Neural cell (in vitro differentiated cells): ENCODE measurements at regions not wholly inside any gene's neighbourhood (a gene's known extent, or its start where the extent isn't known, plus 50 kb on each side); places are given as distances from the start of the nearest gene placed in this dataset.
"Not testable (repeated sequence)": the region's sequence is repeated elsewhere in the genome, so short reads cannot be mapped to it uniquely, and the experiment has no call there.

Source experiments
- H2AFZ ChIP-seq: fragments of 200-600, 300-800 bp; sonication (generic), shearing (Covaris generic); 2 replicates; pipeline ENCODE4 v1.6.0; 2014; ENCODE audit warnings: low read depth, mild to moderate bottlenecking, antibody characterized with exemption, low read length, moderate library complexity
- H3F3A ChIP-seq: fragments of 200-600 bp; shearing (Covaris generic); 2 replicates; pipeline ENCODE4 v1.6.1; 2016; ENCODE audit warnings: mild to moderate bottlenecking, moderate library complexity, mixed read lengths, antibody characterized with exemption, low read length; ENCODE audit not compliant: insufficient read depth, poor library complexity, severe bottlenecking
- H3K27ac ChIP-seq: fragments of 200-600, 300-800 bp; sonication (generic), shearing (Covaris generic); 2 replicates; pipeline ENCODE4 v1.5.1; 2014; ENCODE audit warnings: mild to moderate bottlenecking, low read length, moderate library complexity
- H3K27me3 ChIP-seq: fragments of 300-800, 200-600 bp; sonication (generic), shearing (Covaris generic); 2 replicates; pipeline ENCODE4 v1.6.0; 2014; ENCODE audit warnings: mild to moderate bottlenecking, low read depth, low read length, moderate library complexity; ENCODE audit not compliant: insufficient read depth
- H3K36me3 ChIP-seq: fragments of 300-800, 200-600 bp; sonication (generic), shearing (Covaris generic); 2 replicates; pipeline ENCODE4 v1.5.1; 2014; ENCODE audit warnings: mild to moderate bottlenecking, antibody characterized with exemption, low read length, moderate library complexity; ENCODE audit not compliant: insufficient read depth
- H3K4me2 ChIP-seq: fragments of 300-800, 200-600 bp; sonication (generic), shearing (Covaris generic); 2 replicates; pipeline ENCODE4 v1.6.0; 2014; ENCODE audit warnings: mild to moderate bottlenecking, low read length
- H3K4me3 ChIP-seq: fragments of 300-800, 200-600 bp; sonication (generic), shearing (Covaris generic); 2 replicates; pipeline ENCODE4 v1.5.1; 2014; ENCODE audit warnings: mild to moderate bottlenecking, low read length, moderate library complexity
- H3K79me2 ChIP-seq: fragments of 200-600 bp; shearing (Covaris generic); replicated peaks from 2 replicates; pipeline ENCODE4 v1.6.0; 2014; ENCODE audit warnings: mild to moderate bottlenecking, low read length, moderate library complexity; ENCODE audit not compliant: insufficient read depth
- H3K9ac ChIP-seq: fragments of 300-800, 200-600 bp; sonication (generic), shearing (Covaris generic); 2 replicates; pipeline ENCODE4 v1.6.1; 2016; ENCODE audit warnings: mild to moderate bottlenecking, low read length, mixed read lengths
- H3K9me2 ChIP-seq: fragments of 200-600 bp; shearing (Covaris generic); 2 replicates; pipeline ENCODE4 v1.6.1; 2016; ENCODE audit warnings: mild to moderate bottlenecking, low read length, mixed read lengths; ENCODE audit not compliant: insufficient read depth
- H3K9me3 ChIP-seq: fragments of 200-600, 300-800 bp; sonication (generic), shearing (Covaris generic); 2 replicates; pipeline ENCODE4 v1.6.1; 2016; ENCODE audit warnings: mild to moderate bottlenecking, mixed run types, low read length, moderate library complexity, mixed read lengths
- H4K20me1 ChIP-seq: fragments of 200-600 bp; shearing (Covaris generic); 2 replicates; pipeline ENCODE4 v1.6.1; 2016; ENCODE audit warnings: mild to moderate bottlenecking, mixed run types; ENCODE audit not compliant: insufficient read depth
- EP300 ChIP-seq: fragments of 450-650 bp; conservative IDR thresholded peaks from 2 replicates; pipeline ENCODE4 v1.6.1; 2014; ENCODE audit warnings: antibody characterized with exemption, mild to moderate bottlenecking, moderate library complexity; ENCODE audit not compliant: poor library complexity, severe bottlenecking
- EZH2 ChIP-seq: fragments of 200-600, 300-800 bp; shearing (Covaris generic), sonication (generic); IDR thresholded peaks from 2 replicates; pipeline ENCODE4 v1.6.1; 2014; ENCODE audit warnings: antibody characterized with exemption, low read length, borderline replicate concordance, mild to moderate bottlenecking; ENCODE audit not compliant: insufficient read depth, poor library complexity, severe bottlenecking
- MXI1 ChIP-seq: fragments of 450-650 bp; conservative IDR thresholded peaks from 2 replicates; pipeline ENCODE4 v1.6.1; 2014; ENCODE audit warnings: antibody characterized with exemption, mild to moderate bottlenecking; ENCODE audit not compliant: poor library complexity, severe bottlenecking
- POLR2AphosphoS5 ChIP-seq: IDR thresholded peaks from 2 replicates; pipeline ENCODE4 v1.6.1; 2012
- RAD21 ChIP-seq: fragments of 450-650 bp; conservative IDR thresholded peaks from 2 replicates; pipeline ENCODE4 v1.6.1; 2014; ENCODE audit warnings: antibody characterized with exemption, mild to moderate bottlenecking, moderate library complexity
- REST ChIP-seq: IDR thresholded peaks from 2 replicates; pipeline ENCODE4 v1.6.1; 2012; ENCODE audit warnings: borderline replicate concordance
- SMC3 ChIP-seq: fragments of 450-650 bp; conservative IDR thresholded peaks from 2 replicates; pipeline ENCODE4 v1.6.1; 2014; ENCODE audit warnings: antibody characterized with exemption, mild to moderate bottlenecking, moderate library complexity; ENCODE audit not compliant: poor library complexity
- TAF1 ChIP-seq: IDR thresholded peaks from 2 replicates; pipeline ENCODE4 v1.6.1; 2012; ENCODE audit warnings: low read depth
- TF ChIP-seq, protein P1 (sequence below): fragments of 450-650 bp; IDR thresholded peaks from 2 replicates; pipeline ENCODE4 v1.5.1; 2014; ENCODE audit warnings: antibody characterized with exemption, mild to moderate bottlenecking, moderate library complexity; ENCODE audit not compliant: poor library complexity, severe bottlenecking

DNA sequence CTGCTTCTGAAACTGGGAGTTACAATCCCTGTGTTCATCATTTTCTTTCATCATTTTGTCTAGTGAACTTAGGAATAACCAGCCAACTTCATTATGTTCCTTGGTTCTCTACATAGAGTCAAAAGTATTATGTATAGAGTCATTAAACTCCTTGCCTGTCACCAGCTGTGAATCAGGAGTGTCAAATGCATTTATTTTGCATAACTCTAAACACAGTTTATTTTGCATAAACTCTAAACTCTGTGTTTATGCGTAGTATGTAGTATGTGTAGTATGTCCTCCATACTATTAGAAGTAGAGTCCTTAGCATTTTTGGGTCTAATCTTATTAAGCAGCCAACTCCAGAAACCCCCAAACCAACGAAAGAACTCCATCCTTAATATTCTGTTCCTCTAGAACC lies 164.4 kb downstream of the EVA1A start:
- no peak overlapping the region for H3K4me2 ChIP-seq
- H3K36me3 ChIP-seq, result no peaks in the 10 kb centered on the region
- no peaks in the 10 kb centered on the region for H3K27me3 ChIP-seq
- no peak overlapping the region for H3K4me3 ChIP-seq
- H3K9me2 ChIP-seq, result no peaks in the 10 kb centered on the region
- TF ChIP-seq, protein P1, sequence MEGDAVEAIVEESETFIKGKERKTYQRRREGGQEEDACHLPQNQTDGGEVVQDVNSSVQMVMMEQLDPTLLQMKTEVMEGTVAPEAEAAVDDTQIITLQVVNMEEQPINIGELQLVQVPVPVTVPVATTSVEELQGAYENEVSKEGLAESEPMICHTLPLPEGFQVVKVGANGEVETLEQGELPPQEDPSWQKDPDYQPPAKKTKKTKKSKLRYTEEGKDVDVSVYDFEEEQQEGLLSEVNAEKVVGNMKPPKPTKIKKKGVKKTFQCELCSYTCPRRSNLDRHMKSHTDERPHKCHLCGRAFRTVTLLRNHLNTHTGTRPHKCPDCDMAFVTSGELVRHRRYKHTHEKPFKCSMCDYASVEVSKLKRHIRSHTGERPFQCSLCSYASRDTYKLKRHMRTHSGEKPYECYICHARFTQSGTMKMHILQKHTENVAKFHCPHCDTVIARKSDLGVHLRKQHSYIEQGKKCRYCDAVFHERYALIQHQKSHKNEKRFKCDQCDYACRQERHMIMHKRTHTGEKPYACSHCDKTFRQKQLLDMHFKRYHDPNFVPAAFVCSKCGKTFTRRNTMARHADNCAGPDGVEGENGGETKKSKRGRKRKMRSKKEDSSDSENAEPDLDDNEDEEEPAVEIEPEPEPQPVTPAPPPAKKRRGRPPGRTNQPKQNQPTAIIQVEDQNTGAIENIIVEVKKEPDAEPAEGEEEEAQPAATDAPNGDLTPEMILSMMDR, result no peak
- no peak for TF ChIP-seq EP300
- TF ChIP-seq EZH2, result no peak
- TF ChIP-seq MXI1, result no peak
- no peak for TF ChIP-seq RAD21
- no peak for TF ChIP-seq TAF1
- no peak for TF ChIP-seq POLR2AphosphoS5
- TF ChIP-seq SMC3, result no peak
- no peak for TF ChIP-seq REST
- H3F3A ChIP-seq, result no peaks in the 10 kb centered on the region
- no peak overlapping the region for H2AFZ ChIP-seq
- no peaks in the 10 kb centered on the region for H4K20me1 ChIP-seq
- no peaks in the 10 kb centered on the region for H3K79me2 ChIP-seq
- H3K27ac ChIP-seq, result no peak overlapping the region
- H3K9ac ChIP-seq, result no peak overlapping the region
- no peaks in the 10 kb centered on the region for H3K9me3 ChIP-seq

GRCh38 chr2:75394764-75395163 lies 166.0 kb downstream of the EVA1A start:
- not testable (repeated sequence) for H3K27me3 ChIP-seq, H3K36me3 ChIP-seq

DNA sequence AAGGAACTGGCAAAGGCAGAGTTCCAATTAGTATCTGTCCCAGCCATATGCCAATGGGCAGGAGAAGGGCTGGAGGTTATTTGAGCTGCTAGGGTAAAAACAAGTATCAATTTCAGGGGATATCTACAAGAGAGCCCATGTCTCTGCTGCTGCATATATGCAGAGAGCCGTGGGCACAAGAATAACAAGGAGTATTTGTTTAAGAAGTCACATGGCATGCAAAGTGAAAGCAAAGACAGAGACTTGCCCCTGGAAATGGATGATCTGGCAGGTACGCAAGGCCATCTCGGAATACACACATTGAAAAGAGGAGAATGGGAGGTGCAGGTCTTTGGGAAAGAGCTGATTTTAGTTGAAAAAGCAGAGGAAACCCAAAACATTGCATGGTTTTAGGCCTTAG lies 170.6 kb downstream of the EVA1A start:
- TF ChIP-seq EP300 (no peak), RAD21 (no peak)
- no peaks in the 10 kb centered on the region for H3K36me3 ChIP-seq
- H3K4me2 ChIP-seq, result no peak overlapping the region
- no peak overlapping the region for H2AFZ ChIP-seq
- no peaks in the 10 kb centered on the region for H3K9me3 ChIP-seq
- no peak overlapping the region for H3K27ac ChIP-seq
- H3K4me3 ChIP-seq, result no peak overlapping the region
- no peaks in the 10 kb centered on the region for H3K27me3 ChIP-seq
- no peak overlapping the region for H3K9ac ChIP-seq
- H3K9me2 ChIP-seq, result no peaks in the 10 kb centered on the region
- H3K79me2 ChIP-seq, result no peaks in the 10 kb centered on the region
- H4K20me1 ChIP-seq, result no peaks in the 10 kb centered on the region
- H3F3A ChIP-seq, result no peaks in the 10 kb centered on the region

More at GRCh38 chr2:75394764-75395163, 166.0 kb downstream of the EVA1A start:
- H3K27ac ChIP-seq, H3K4me2 ChIP-seq, H3F3A ChIP-seq, H3K9ac ChIP-seq, H2AFZ ChIP-seq, H3K4me3 ChIP-seq, H4K20me1 ChIP-seq, H3K9me3 ChIP-seq, H3K9me2 ChIP-seq, H3K79me2 ChIP-seq: not testable (repeated sequence)
